ENCODE measurements at regions not wholly inside any gene's neighbourhood (a gene's known extent, or its start where the extent isn't known, plus 50 kb on each side); places are given as distances from the start of the nearest gene placed in this dataset.

DNA sequence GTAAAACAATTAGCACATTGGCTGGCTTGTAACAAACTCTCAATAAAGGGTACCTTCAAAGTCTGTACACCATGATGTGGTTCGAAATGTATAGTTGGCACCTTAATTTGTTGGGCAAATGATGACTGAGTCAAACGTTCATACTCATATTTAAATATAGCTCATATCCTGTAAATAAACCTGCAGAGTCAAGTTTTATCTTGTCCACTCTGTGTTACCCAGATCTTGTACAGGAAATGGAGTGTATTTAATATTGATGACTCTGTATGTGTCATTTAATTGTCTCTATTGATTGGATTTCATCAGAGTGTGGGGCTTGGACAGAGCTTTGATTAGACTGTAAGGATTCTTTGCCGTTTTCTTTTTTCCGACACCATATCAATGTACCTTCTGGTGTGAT is 805.6 kb upstream of the ZEB2 start:
- no peaks in the 10 kb centered on the region for H3K36me3 ChIP-seq (ENCODE audit: insufficient read depth, low read depth, low read length)
- no peaks in the 10 kb centered on the region for H3K27me3 ChIP-seq (ENCODE audit: insufficient read depth, low read length)
- no peak overlapping the region for H3K27ac ChIP-seq (ENCODE audit: low read length)
- no peak overlapping the region for H3K9ac ChIP-seq (ENCODE audit: low read depth, low read length)
- H3K9me3 ChIP-seq (ENCODE audit: insufficient read depth, low read depth, low read length): no peaks in the 10 kb centered on the region
- no peak overlapping the region for H3K4me3 ChIP-seq (ENCODE audit: low read length)
- H3K4me1 ChIP-seq (ENCODE audit: insufficient read depth, low read length): no peaks in the 10 kb centered on the region

DNA sequence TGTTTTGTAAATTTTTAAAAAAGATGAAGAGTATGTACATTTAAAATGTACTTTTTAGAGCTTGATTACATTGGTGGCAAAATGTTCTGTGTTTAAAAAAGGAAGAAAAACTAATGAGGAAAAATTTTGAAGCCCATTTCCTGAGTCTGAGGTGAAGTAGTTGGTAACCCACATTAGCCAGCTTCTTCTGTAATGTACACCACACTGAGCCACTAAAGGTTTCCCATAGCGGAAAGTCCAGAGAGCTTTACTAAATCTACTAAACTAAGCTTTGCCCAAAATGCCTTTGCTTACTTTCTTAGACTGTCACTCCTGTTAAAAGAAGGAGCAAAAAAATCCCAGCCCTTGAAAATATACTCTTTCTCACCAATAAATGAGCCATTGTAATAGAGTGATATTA is 804.8 kb upstream of the ZEB2 start:
- Histone ChIP-seq H3K27ac (ENCODE audit: low read length) (no peak overlapping the region), H3K9ac (ENCODE audit: low read depth, low read length) (no peak overlapping the region), H3K4me3 (ENCODE audit: low read length) (no peak overlapping the region), H3K9me3 (ENCODE audit: insufficient read depth, low read depth, low read length) (no peaks in the 10 kb centered on the region), H3K36me3 (ENCODE audit: insufficient read depth, low read depth, low read length) (no peaks in the 10 kb centered on the region), H3K27me3 (ENCODE audit: insufficient read depth, low read length) (no peaks in the 10 kb centered on the region), H3K4me1 (ENCODE audit: insufficient read depth, low read length) (no peaks in the 10 kb centered on the region)

DNA sequence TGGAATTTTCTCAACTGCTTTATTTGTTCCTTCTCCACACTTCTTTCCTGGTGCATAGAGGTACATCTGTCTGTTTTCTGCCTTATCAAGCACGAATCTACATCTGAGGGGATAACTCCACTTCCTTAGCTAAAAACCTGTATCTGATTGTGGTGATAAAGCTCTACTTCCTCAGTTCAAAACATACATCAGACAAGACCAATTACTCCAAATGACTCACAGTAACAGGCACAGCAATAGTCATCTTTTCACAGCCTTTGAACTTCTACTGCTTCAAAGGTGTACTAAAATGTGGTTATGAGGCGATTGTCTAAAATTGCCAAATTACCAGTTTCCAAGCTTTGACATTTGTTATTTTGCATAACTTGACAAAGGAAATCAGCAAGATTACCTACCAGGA is 803.6 kb upstream of the ZEB2 start:
- Histone ChIP-seq H3K9ac (ENCODE audit: low read depth, low read length) (no peak overlapping the region), H3K27me3 (ENCODE audit: insufficient read depth, low read length) (no peaks in the 10 kb centered on the region)

DNA sequence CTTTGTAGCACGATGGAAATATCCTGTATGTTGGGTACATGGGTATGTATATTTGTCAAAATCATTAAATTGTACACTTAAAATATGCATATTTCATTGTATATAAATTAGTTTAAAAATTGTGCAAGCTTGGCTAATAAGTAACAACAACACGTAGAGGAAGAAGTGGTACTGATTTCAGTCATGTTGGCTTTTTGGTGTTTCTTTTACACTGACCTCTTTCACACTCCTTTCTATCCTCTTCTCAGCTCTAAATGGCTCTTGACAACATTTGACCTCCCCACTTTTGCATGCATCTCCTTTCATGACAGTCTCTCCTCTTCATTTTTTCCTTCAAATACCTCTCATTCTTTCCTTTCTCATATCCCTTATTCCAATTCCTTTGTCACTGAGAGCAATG is 801.4 kb upstream of the ZEB2 start:
- no peaks in the 10 kb centered on the region for H3K4me1 ChIP-seq (ENCODE audit: insufficient read depth, low read length)
- H3K9me3 ChIP-seq (ENCODE audit: insufficient read depth, low read depth, low read length): no peaks in the 10 kb centered on the region
- no peak overlapping the region for H3K9ac ChIP-seq (ENCODE audit: low read depth, low read length)
- H3K27ac ChIP-seq (ENCODE audit: low read length): no peak overlapping the region
- no peaks in the 10 kb centered on the region for H3K27me3 ChIP-seq (ENCODE audit: insufficient read depth, low read length)
- no peak overlapping the region for H3K4me3 ChIP-seq (ENCODE audit: low read length)
- H3K36me3 ChIP-seq (ENCODE audit: insufficient read depth, low read depth, low read length): no peaks in the 10 kb centered on the region

More for the DNA sequence above, 803.6 kb upstream of the ZEB2 start:
- Histone ChIP-seq H3K4me1 (ENCODE audit: insufficient read depth, low read length) (no peaks in the 10 kb centered on the region), H3K9me3 (ENCODE audit: insufficient read depth, low read depth, low read length) (no peaks in the 10 kb centered on the region), H3K27ac (ENCODE audit: low read length) (no peak overlapping the region), H3K4me3 (ENCODE audit: low read length) (no peak overlapping the region), H3K36me3 (ENCODE audit: insufficient read depth, low read depth, low read length) (no peaks in the 10 kb centered on the region)

DNA sequence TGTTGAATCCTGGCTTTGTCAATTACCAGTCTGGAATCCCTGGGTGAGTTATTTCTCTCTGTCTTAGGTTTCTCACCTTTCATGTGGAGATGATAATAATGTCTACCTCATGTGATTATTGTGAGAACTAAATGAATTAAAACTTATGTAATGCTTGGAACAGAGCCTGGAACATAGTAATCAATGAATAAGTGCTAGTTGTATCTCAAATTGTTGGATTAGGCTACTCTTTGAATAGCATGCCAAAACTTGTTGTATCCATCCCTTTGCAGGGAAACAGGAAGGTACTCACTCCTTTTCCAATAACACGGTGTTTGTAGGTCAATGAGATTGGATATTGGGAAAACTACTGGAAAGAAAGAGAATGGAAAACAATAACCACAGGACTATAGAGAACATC is 796.6 kb upstream of the ZEB2 start:
- no peaks in the 10 kb centered on the region for H3K4me1 ChIP-seq (ENCODE audit: insufficient read depth, low read length)
- H3K27ac ChIP-seq (ENCODE audit: low read length): no peak overlapping the region
- no peaks in the 10 kb centered on the region for H3K36me3 ChIP-seq (ENCODE audit: insufficient read depth, low read depth, low read length)
- H3K27me3 ChIP-seq (ENCODE audit: insufficient read depth, low read length): no peaks in the 10 kb centered on the region
- no peak overlapping the region for H3K4me3 ChIP-seq (ENCODE audit: low read length)
- peaks cover 13% of the 10 kb centered on the region for H3K9me3 ChIP-seq (ENCODE audit: insufficient read depth, low read depth, low read length)
- no peak overlapping the region for H3K9ac ChIP-seq (ENCODE audit: low read depth, low read length)

DNA sequence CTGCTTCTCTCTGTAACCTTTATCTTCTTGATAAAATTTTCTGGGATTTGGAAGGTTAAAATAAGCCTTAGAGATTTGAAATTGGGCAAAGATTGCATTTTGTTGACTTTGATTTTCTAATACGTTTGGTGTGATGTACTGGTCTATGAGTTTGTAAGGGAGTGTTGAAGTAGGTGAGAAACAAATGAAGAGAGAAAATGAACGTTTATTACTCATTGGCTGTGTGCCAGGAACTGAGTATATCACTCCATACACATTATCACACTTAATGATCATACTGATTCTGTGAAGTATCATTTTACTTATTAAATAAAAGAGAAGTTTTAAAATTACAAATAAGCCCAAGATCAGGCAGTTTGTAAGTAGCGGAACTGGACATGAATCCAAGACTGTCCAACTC is 795.1 kb upstream of the ZEB2 start:
- H3K4me3 ChIP-seq (ENCODE audit: low read length): no peak overlapping the region
- H3K4me1 ChIP-seq (ENCODE audit: insufficient read depth, low read length): no peaks in the 10 kb centered on the region
- no peak overlapping the region for H3K27ac ChIP-seq (ENCODE audit: low read length)
- peaks cover 13% of the 10 kb centered on the region for H3K9me3 ChIP-seq (ENCODE audit: insufficient read depth, low read depth, low read length)
- H3K9ac ChIP-seq (ENCODE audit: low read depth, low read length): no peak overlapping the region
- no peaks in the 10 kb centered on the region for H3K27me3 ChIP-seq (ENCODE audit: insufficient read depth, low read length)
- no peaks in the 10 kb centered on the region for H3K36me3 ChIP-seq (ENCODE audit: insufficient read depth, low read depth, low read length)

- Histone ChIP-seq H3K36me3 (ENCODE audit: insufficient read depth, low read depth, low read length) (no peaks in the 10 kb centered on the region), H3K4me3 (ENCODE audit: low read length) (no peak overlapping the region), H3K27ac (ENCODE audit: low read length) (no peak overlapping the region), H3K9me3 (ENCODE audit: insufficient read depth, low read depth, low read length) (peaks cover 13% of the 10 kb centered on the region), H3K27me3 (ENCODE audit: insufficient read depth, low read length) (no peaks in the 10 kb centered on the region), H3K4me1 (ENCODE audit: insufficient read depth, low read length) (no peaks in the 10 kb centered on the region), H3K9ac (ENCODE audit: low read depth, low read length) (no peak overlapping the region)
These were observed 794.3 kb upstream of the ZEB2 start for GRCh38 chr2:145314119-145314633.

DNA sequence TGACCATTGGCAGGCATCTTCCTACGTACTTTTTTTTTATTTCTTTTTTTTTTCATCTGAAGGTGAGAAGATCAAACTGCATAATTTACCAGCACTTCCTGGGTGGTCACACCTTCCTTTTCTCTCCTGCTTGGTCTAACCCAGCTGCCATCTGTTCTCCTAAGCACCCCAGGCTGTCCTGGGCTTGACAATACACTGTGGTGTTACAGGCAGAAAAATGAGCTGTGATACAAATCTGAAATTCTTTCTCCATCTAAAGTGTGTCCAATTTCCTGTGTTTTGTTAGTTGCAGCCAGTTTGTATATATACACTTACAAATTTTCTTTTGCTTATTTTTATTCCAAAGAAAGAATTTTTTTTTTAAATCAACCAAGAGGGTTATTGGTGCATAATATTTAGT is 786.0 kb upstream of the ZEB2 start:
- Histone ChIP-seq H3K9me3 (ENCODE audit: insufficient read depth, low read depth, low read length) (no peaks in the 10 kb centered on the region), H3K4me3 (ENCODE audit: low read length) (no peak overlapping the region), H3K9ac (ENCODE audit: low read depth, low read length) (no peak overlapping the region), H3K27me3 (ENCODE audit: insufficient read depth, low read length) (no peaks in the 10 kb centered on the region), H3K4me1 (ENCODE audit: insufficient read depth, low read length) (no peaks in the 10 kb centered on the region; the same call in 1 of the 2 replicates), H3K27ac (ENCODE audit: low read length) (no peak overlapping the region), H3K36me3 (ENCODE audit: insufficient read depth, low read depth, low read length) (no peaks in the 10 kb centered on the region)

DNA sequence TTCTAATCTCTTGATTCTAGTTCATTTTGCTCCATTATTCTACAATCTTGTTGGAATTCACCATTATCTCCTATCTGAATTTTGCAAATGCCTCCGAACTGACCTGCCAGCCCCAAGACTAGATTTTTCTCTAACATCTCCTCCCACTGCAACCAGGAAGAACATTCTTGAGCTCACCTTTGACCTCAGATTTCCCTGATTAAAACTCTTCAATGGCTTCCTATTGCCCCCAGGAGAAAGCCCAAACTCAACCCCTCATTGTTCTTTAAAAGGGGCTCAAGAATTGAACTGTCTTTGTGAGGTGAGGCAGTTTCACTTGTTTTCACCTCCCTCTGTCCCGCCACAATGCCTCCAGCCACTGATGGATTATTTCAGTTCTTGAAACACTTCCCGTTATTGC is 784.6 kb upstream of the ZEB2 start:
- no peak overlapping the region for H3K4me3 ChIP-seq (ENCODE audit: low read length)
- H3K4me1 ChIP-seq (ENCODE audit: insufficient read depth, low read length): no peaks in the 10 kb centered on the region; the same call in 1 of the 2 replicates
- no peaks in the 10 kb centered on the region for H3K9me3 ChIP-seq (ENCODE audit: insufficient read depth, low read depth, low read length)
- H3K36me3 ChIP-seq (ENCODE audit: insufficient read depth, low read depth, low read length): no peaks in the 10 kb centered on the region
- no peak overlapping the region for H3K9ac ChIP-seq (ENCODE audit: low read depth, low read length)
- no peak overlapping the region for H3K27ac ChIP-seq (ENCODE audit: low read length)
- no peaks in the 10 kb centered on the region for H3K27me3 ChIP-seq (ENCODE audit: insufficient read depth, low read length)

DNA sequence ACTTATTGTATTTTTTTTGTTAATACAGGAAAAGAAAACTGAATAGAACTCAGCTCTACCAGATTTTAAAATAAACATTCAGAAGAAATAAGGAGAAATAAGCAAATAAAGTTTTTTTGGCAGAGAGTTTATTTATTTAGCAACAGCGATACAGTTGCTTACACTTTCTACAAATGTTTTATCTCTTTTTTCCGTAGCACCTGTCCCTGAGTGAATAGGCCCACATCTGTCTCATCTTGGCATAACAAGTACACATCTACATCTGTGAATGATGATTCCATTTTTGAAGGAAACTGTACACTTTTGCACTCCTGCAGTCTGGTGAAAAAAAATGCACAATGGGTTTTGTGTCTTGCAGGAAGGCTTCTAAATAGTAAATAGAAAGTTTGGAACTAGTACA is 783.6 kb upstream of the ZEB2 start:
- H3K27me3 ChIP-seq (ENCODE audit: insufficient read depth, low read length): no peaks in the 10 kb centered on the region
- H3K9ac ChIP-seq (ENCODE audit: low read depth, low read length): no peak overlapping the region
- no peak overlapping the region for H3K27ac ChIP-seq (ENCODE audit: low read length)
- no peaks in the 10 kb centered on the region for H3K36me3 ChIP-seq (ENCODE audit: insufficient read depth, low read depth, low read length)
- H3K4me1 ChIP-seq (ENCODE audit: insufficient read depth, low read length): no peaks in the 10 kb centered on the region; the same call in 1 of the 2 replicates
- no peaks in the 10 kb centered on the region for H3K9me3 ChIP-seq (ENCODE audit: insufficient read depth, low read depth, low read length)
- H3K4me3 ChIP-seq (ENCODE audit: low read length): no peak overlapping the region

GRCh38 chr2:145302886-145303285 is 783.0 kb upstream of the ZEB2 start:
- H3K9ac ChIP-seq (ENCODE audit: low read depth, low read length): no peak overlapping the region
- H3K9me3 ChIP-seq (ENCODE audit: insufficient read depth, low read depth, low read length): no peaks in the 10 kb centered on the region
- H3K36me3 ChIP-seq (ENCODE audit: insufficient read depth, low read depth, low read length): no peaks in the 10 kb centered on the region
- no peaks in the 10 kb centered on the region for H3K27me3 ChIP-seq (ENCODE audit: insufficient read depth, low read length)
- H3K4me3 ChIP-seq (ENCODE audit: low read length): no peak overlapping the region
- H3K4me1 ChIP-seq (ENCODE audit: insufficient read depth, low read length): no peaks in the 10 kb centered on the region; the same call in 1 of the 2 replicates
- H3K27ac ChIP-seq (ENCODE audit: low read length): no peak overlapping the region

DNA sequence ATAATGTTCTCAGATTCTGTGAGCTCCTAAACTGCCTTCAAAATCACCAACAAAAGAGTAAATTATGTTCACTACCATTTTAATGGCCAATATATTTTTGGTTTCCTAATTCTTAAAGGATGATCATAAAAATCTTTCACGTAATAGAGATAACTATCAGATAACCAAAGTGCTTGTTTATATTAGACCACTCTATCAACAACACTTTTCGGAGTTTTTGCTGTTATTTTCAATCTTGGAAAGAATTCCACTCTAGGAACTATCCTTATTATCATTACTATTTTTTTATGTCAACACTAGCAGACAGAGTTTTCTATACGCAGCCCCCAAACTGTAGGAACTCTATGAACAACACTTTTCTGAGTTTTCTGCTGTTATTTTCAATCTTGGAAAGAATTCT is 782.5 kb upstream of the ZEB2 start:
- no peaks in the 10 kb centered on the region for H3K36me3 ChIP-seq (ENCODE audit: insufficient read depth, low read depth, low read length)
- H3K4me1 ChIP-seq (ENCODE audit: insufficient read depth, low read length): no peaks in the 10 kb centered on the region; the same call in 1 of the 2 replicates
- no peaks in the 10 kb centered on the region for H3K27me3 ChIP-seq (ENCODE audit: insufficient read depth, low read length)
- H3K9me3 ChIP-seq (ENCODE audit: insufficient read depth, low read depth, low read length): no peaks in the 10 kb centered on the region
- H3K27ac ChIP-seq (ENCODE audit: low read length): no peak overlapping the region
- no peak overlapping the region for H3K4me3 ChIP-seq (ENCODE audit: low read length)
- H3K9ac ChIP-seq (ENCODE audit: low read depth, low read length): no peak overlapping the region

GRCh38 chr2:145299368-145299767 is 779.4 kb upstream of the ZEB2 start:
- Histone ChIP-seq H3K4me3 (ENCODE audit: low read length) (no peak overlapping the region), H3K27me3 (ENCODE audit: insufficient read depth, low read length) (no peaks in the 10 kb centered on the region), H3K36me3 (ENCODE audit: insufficient read depth, low read depth, low read length) (no peaks in the 10 kb centered on the region)

More at GRCh38 chr2:145299368-145299767, 779.4 kb upstream of the ZEB2 start:
- no peak overlapping the region for H3K27ac ChIP-seq (ENCODE audit: low read length)
- H3K9me3 ChIP-seq (ENCODE audit: insufficient read depth, low read depth, low read length): no peaks in the 10 kb centered on the region
- H3K4me1 ChIP-seq (ENCODE audit: insufficient read depth, low read length): no peaks in the 10 kb centered on the region; the same call in 1 of the 2 replicates
- no peak overlapping the region for H3K9ac ChIP-seq (ENCODE audit: low read depth, low read length)
